HepG2 (cell line): ENCODE measurements at regions not wholly inside any gene's neighbourhood (a gene's known extent, or its start where the extent isn't known, plus 50 kb on each side); places are given as distances from the start of the nearest gene placed in this dataset.

Experiments used
- ATAC-seq: fragments of 200-7000 bp; cut with Tn5 transposase; 3 replicates; pipeline ENCODE4 v1.9.1; 2020; ENCODE audit warnings: mild to moderate bottlenecking, moderate library complexity
- BruUV-seq: library from RNA; stranded (reverse); fragments of 400-500 nt; replicated peaks from 2 replicates; lab custom pipeline; 2021; lab: Mats Ljungman, UMichigan
- CTCF ChIA-PET: fragments of 300-600 bp; formaldehyde crosslinking; extraction: SDS; loops from one replicate; lab custom pipeline; 2021; ENCODE audit warnings: low total read pairs, inconsistent platforms, low intra/inter-chr PET ratio; lab: Yijun Ruan, JAX
- POLR2A ChIA-PET: fragments of 350-600 bp; sonication (Branson Sonifier 250); formaldehyde crosslinking; loops from one replicate; lab custom pipeline; 2020; ENCODE audit warnings: antibody characterized with exemption, inconsistent platforms; lab: Yijun Ruan, JAX
- DNase-seq: peaks from one replicate; pipeline ENCODE4 v3.0.0-alpha.2; 2015; ENCODE audit warnings: low spot score
- FAIRE-seq: peaks from 3 replicates; lab custom pipeline; 2011; peaks lifted over from hg19 to GRCh38; lab: Jason Lieb, UNC
- H2AFZ ChIP-seq: one replicate; pipeline ENCODE4 v1.6.1; 2011; ENCODE audit warnings: low read length, inconsistent platforms
- H3K27ac ChIP-seq: fragments of 300-600 bp; 3 replicates; pipeline ENCODE4 v1.8.0; 2011; ENCODE audit warnings: mixed run types, mild to moderate bottlenecking, mixed read lengths, low read length, inconsistent platforms; ENCODE audit not compliant: insufficient read depth; ENCODE audit errors: extremely low read length
- H3K27me3 ChIP-seq, 2 experiments: fragments of 200-600 bp in 1 of 2; 2 replicates in 1 of 2; 3 replicates in 1 of 2; pipeline versions ENCODE4 v1.6.0 to v1.8.0; 2011; ENCODE audit warnings: low read length in 2 of 2, mild to moderate bottlenecking in 2 of 2, moderate library complexity in 2 of 2, inconsistent platforms in 1 of 2; ENCODE audit not compliant: insufficient read depth in 2 of 2, control insufficient read depth in 1 of 2
- H3K36me3 ChIP-seq, 2 experiments: fragments of 200-600 bp in 1 of 2; replicated peaks in 1 of 2; 2 replicates in 1 of 2; 3 replicates in 1 of 2; pipeline versions ENCODE4 v1.5.1 to v1.8.0; 2011; ENCODE audit warnings: low read length in 2 of 2, inconsistent platforms in 1 of 2; ENCODE audit not compliant: insufficient read depth in 2 of 2, control insufficient read depth in 1 of 2
- H3K4me1 ChIP-seq: 2 replicates; pipeline ENCODE4 v1.5.1; 2012; ENCODE audit warnings: low read length, inconsistent platforms; ENCODE audit not compliant: insufficient read depth
- H3K4me2 ChIP-seq: 2 replicates; pipeline ENCODE4 v1.6.0; 2011; ENCODE audit warnings: low read depth, low read length, inconsistent platforms
- H3K4me3 ChIP-seq, 3 experiments: fragments of 200-600 bp in 1 of 3; sonication (generic), shearing (Covaris generic) in 1 of 3; replicated peaks in 1 of 3; 2 replicates each; pipeline ENCODE4 v1.5.1; 2011 to 2016; ENCODE audit warnings: low read length in 3 of 3, inconsistent platforms in 2 of 3, low read depth in 2 of 3, mild to moderate bottlenecking in 2 of 3, control low read depth in 1 of 3, mixed read lengths in 1 of 3; ENCODE audit not compliant: insufficient read depth in 1 of 3
- H3K79me2 ChIP-seq: one replicate; pipeline ENCODE4 v1.6.1; 2011; ENCODE audit warnings: low read length, inconsistent platforms; ENCODE audit not compliant: insufficient read depth
- H3K9ac ChIP-seq: 2 replicates; pipeline ENCODE4 v1.6.0; 2011; ENCODE audit warnings: mild to moderate bottlenecking, low read depth, low read length, inconsistent platforms; ENCODE audit not compliant: insufficient read depth
- H3K9me3 ChIP-seq: 2 replicates; pipeline ENCODE4 v1.5.1; 2012; ENCODE audit warnings: mild to moderate bottlenecking, low read length
- H4K20me1 ChIP-seq: 2 replicates; pipeline ENCODE4 v1.6.0; 2011; ENCODE audit warnings: inconsistent platforms, mild to moderate bottlenecking, low read length, moderate library complexity; ENCODE audit not compliant: insufficient read depth
- GATA4 ChIP-seq: sonication (generic); IDR thresholded peaks from 2 replicates; pipeline ENCODE4 v1.6.1; 2016; ENCODE audit warnings: antibody characterized with exemption, low read depth, borderline replicate concordance
- GFI1 ChIP-seq: sonication (generic); formaldehyde crosslinking; IDR thresholded peaks from 2 replicates; pipeline ENCODE4 v1.5.0; 2020; ENCODE audit warnings: missing genetic modification reagents, mild to moderate bottlenecking, borderline replicate concordance
- MBD4 ChIP-seq: IDR thresholded peaks from 2 replicates; pipeline ENCODE4 v1.6.1; 2012; ENCODE audit warnings: low read length, inconsistent platforms, borderline replicate concordance
- MIER3 ChIP-seq: IDR thresholded peaks from 2 replicates; pipeline ENCODE4 v1.6.1; 2016; ENCODE audit warnings: missing compliant biosample characterization, borderline replicate concordance
- WGBS: methylation state at CpG from one replicate; pipeline ENCODE4 v1.1.6; 2017; ENCODE audit warnings: low lambda C conversion rate; 5-methylcytosine and 5-hydroxymethylcytosine counted together
- in situ Hi-C: cut with HindIII; loops from 2 replicates; pipeline ENCODE4 v1.10.0; 2017; ENCODE audit warnings: low pct_unique_long_range_greater_than_20kb; ENCODE audit not compliant: extremely low pct_ligation_motif_present
- intact Hi-C: fragments of 100-400 bp; cut with micrococcal nuclease; formaldehyde crosslinking; loops from one replicate; pipeline ENCODE4 v1.10.0; 2022; ENCODE audit not compliant: unreplicated experiment
- TF ChIP-seq, protein P1 (sequence below): sonication (generic); formaldehyde crosslinking; conservative IDR thresholded peaks from 2 replicates; pipeline ENCODE4 v1.4.0; 2020; ENCODE audit warnings: mild to moderate bottlenecking, missing genetic modification reagents, moderate library complexity
- TF ChIP-seq, protein P2 (sequence below): IDR thresholded peaks from 2 replicates; pipeline ENCODE4 v1.4.0; 2020; ENCODE audit warnings: mild to moderate bottlenecking, missing genetic modification reagents

DNA sequence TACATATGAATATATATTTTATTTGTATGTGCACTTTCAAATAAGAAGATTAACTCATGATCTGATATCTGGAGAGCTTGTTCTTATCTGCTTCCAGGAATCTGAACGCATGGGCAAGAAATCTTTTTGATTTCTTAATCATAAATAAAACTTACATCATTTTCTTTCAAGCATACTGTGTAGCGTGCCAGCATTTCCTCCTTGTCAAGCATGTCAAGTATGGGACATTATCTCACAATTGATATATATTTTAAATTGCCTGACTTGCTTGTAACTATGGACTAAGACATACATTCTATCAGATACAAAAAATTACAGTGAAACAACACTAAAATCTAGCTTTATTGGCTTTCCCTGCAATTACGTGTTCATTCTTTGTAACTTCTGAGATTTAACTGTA lies 1128.2 kb downstream of the PLA2G4A start:
- in situ Hi-C loops: no loop called here

DNA sequence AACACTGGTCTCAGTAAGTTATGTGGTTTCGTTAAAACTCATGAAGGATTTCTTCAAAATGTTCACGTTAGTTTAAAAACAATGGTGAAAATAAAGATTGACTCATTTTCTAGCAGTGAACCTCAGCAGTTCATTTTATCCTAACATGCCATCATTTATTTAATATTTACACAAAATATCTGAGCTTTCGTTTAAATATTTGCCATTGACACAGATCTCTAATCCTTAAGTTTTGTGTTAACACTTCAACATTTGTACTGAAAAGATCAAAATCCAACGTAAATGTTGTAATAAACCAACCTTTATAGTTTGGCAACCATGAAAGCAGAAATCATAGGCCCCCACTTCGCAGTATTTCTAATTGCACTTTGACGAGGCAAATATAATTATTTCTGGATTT lies 1129.5 kb downstream of the PLA2G4A start:
- Histone ChIP-seq H3K4me1 (no peaks in the 10 kb centered on the region), H3K9ac (no peak overlapping the region), H3K27ac (no peak overlapping the region), H3K79me2 (no peaks in the 10 kb centered on the region), H3K36me3 (no peaks in the 10 kb centered on the region), H3K27me3 (no peaks in the 10 kb centered on the region), H3K9me3 (no peaks in the 10 kb centered on the region), H3K4me3 (no peak overlapping the region), H3K4me2 (no peak overlapping the region), H4K20me1 (no peaks in the 10 kb centered on the region), H2AFZ (no peak overlapping the region)
- BruUV-seq: no TSS peak
- in situ Hi-C loops (no loop called here), intact Hi-C loops (no loop called here)
- WGBS: under 1% methylated on average over 6 of the region's 6 CpGs
- no peak for FAIRE-seq
- CTCF ChIA-PET: no interaction called here
- POLR2A ChIA-PET: no interaction called here
- no peak for ATAC-seq
- TF ChIP-seq GFI1 (CRISPR knock-in tag) (peak; percentile 44; the same call in 1 of the 2 replicates), GATA4 (no peak)
- TF ChIP-seq, protein P1, sequence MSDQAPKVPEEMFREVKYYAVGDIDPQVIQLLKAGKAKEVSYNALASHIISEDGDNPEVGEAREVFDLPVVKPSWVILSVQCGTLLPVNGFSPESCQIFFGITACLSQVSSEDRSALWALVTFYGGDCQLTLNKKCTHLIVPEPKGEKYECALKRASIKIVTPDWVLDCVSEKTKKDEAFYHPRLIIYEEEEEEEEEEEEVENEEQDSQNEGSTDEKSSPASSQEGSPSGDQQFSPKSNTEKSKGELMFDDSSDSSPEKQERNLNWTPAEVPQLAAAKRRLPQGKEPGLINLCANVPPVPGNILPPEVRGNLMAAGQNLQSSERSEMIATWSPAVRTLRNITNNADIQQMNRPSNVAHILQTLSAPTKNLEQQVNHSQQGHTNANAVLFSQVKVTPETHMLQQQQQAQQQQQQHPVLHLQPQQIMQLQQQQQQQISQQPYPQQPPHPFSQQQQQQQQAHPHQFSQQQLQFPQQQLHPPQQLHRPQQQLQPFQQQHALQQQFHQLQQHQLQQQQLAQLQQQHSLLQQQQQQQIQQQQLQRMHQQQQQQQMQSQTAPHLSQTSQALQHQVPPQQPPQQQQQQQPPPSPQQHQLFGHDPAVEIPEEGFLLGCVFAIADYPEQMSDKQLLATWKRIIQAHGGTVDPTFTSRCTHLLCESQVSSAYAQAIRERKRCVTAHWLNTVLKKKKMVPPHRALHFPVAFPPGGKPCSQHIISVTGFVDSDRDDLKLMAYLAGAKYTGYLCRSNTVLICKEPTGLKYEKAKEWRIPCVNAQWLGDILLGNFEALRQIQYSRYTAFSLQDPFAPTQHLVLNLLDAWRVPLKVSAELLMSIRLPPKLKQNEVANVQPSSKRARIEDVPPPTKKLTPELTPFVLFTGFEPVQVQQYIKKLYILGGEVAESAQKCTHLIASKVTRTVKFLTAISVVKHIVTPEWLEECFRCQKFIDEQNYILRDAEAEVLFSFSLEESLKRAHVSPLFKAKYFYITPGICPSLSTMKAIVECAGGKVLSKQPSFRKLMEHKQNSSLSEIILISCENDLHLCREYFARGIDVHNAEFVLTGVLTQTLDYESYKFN (CRISPR knock-in tag): 0 out of 2 replicates have a peak, but pooled peaks have one; percentile 20
- TF ChIP-seq, protein P2, sequence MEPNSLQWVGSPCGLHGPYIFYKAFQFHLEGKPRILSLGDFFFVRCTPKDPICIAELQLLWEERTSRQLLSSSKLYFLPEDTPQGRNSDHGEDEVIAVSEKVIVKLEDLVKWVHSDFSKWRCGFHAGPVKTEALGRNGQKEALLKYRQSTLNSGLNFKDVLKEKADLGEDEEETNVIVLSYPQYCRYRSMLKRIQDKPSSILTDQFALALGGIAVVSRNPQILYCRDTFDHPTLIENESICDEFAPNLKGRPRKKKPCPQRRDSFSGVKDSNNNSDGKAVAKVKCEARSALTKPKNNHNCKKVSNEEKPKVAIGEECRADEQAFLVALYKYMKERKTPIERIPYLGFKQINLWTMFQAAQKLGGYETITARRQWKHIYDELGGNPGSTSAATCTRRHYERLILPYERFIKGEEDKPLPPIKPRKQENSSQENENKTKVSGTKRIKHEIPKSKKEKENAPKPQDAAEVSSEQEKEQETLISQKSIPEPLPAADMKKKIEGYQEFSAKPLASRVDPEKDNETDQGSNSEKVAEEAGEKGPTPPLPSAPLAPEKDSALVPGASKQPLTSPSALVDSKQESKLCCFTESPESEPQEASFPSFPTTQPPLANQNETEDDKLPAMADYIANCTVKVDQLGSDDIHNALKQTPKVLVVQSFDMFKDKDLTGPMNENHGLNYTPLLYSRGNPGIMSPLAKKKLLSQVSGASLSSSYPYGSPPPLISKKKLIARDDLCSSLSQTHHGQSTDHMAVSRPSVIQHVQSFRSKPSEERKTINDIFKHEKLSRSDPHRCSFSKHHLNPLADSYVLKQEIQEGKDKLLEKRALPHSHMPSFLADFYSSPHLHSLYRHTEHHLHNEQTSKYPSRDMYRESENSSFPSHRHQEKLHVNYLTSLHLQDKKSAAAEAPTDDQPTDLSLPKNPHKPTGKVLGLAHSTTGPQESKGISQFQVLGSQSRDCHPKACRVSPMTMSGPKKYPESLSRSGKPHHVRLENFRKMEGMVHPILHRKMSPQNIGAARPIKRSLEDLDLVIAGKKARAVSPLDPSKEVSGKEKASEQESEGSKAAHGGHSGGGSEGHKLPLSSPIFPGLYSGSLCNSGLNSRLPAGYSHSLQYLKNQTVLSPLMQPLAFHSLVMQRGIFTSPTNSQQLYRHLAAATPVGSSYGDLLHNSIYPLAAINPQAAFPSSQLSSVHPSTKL (CRISPR knock-in tag): 0 out of 2 replicates have a peak, but pooled peaks have one; percentile 16
- peak; percentile 2 for DNase-seq

More for the DNA sequence above, 1128.2 kb downstream of the PLA2G4A start:
- ChIA-PET CTCF (no interaction called here), POLR2A (no interaction called here)
- Histone ChIP-seq H3K4me1 (no peaks in the 10 kb centered on the region), H4K20me1 (no peaks in the 10 kb centered on the region), H3K4me2 (no peak overlapping the region), H3K79me2 (no peaks in the 10 kb centered on the region), H3K4me3 (no peak overlapping the region), H3K9me3 (peaks cover 10% of the 10 kb centered on the region; the same call in 1 of the 2 replicates), H3K27me3 (no peaks in the 10 kb centered on the region), H3K9ac (no peak overlapping the region), H3K27ac (no peak overlapping the region), H3K36me3 (no peaks in the 10 kb centered on the region), H2AFZ (no peak overlapping the region)
- DNase-seq: no peak
- TF ChIP-seq MBD4 (no peak), MIER3 (CRISPR knock-in tag) (no peak), GFI1 (CRISPR knock-in tag) (no peak)
- FAIRE-seq: no peak
- intact Hi-C loops: no loop called here
- no peak for ATAC-seq
- no TSS peak for BruUV-seq
- 22% methylated on average over 3 of the region's 3 CpGs for WGBS
